ENCODE measurements at regions not wholly inside any gene's neighbourhood (a gene's known extent, or its start where the extent isn't known, plus 50 kb on each side); places are given as distances from the start of the nearest gene placed in this dataset.
A peak's percentile ranks its signal among the peaks of the same experiment; 100 is the strongest.

DNA sequence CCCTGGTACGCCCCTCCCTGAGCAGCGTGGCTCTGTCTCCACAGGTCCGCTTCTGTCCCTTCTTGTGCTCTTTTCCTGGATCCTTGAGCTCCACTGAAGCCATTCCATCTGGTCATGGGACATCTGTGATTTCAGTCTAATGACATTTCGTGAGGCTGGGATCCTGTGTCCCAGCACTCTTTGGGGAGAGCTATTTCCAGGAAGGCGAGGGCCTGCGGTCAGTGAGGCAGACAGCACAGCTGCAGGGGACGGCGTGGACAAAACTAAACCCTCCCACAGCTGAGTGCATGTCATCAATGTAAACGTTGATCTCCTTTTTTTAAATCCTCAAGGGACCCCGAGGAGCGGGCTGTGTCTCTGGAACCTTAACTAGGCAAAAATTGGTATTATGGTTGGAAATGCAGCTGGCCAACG lies 127.7 kb downstream of the DACT1 start:
- no peak for TF ChIP-seq POLR2A (IDR thresholded peaks at IDR 0.05)
- TF ChIP-seq CTCF (IDR thresholded peaks at IDR 0.05 in 8 of 11, conservative IDR thresholded peaks at IDR 0.05 in 3 of 11): no peak
- TF ChIP-seq POLR2AphosphoS5 (IDR thresholded peaks at IDR 0.05): peak in 1 of 3 donors; percentile 50
